ENCODE measurements at regions not wholly inside any gene's neighbourhood (a gene's known extent, or its start where the extent isn't known, plus 50 kb on each side); places are given as distances from the start of the nearest gene placed in this dataset.

DNA sequence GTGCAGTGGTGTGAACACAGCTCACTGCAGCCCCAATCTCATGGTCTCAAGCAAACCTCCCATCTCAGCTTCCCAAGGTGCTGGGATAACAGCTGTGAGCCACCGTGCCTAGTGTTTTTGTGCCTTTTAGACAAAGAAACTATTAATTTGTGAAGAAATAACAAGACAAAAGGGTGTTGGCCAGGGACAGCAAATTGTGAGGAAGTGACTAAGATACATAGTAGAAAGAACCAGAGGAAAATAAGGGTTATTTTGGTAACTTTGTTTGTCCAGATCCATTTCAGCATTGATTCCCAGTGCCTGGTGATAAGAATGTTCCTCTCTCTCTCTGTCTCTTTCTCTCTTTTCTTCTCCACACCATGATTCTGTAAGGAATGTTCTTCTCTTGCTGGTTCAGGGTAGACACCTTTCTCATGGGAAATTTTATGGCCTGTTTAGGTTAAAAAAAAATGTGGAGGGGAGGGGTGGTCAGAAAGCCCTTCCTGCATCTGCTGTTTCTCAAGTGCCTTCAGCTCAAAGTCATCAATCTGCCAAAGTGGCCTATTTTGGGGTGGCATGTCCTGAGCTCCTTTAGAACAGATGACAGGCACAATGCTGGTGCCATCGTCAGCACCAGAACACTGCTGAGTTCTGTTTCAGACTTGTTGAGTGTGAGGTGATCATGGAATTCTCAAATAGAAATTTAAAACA is 184.4 kb upstream of the EEA1 start:
- Mint-ChIP-seq H3K27ac (peak overlapping the region; percentile 64), H3K36me3 (ENCODE audit: low read depth) (no peaks in the 10 kb centered on the region), H3K4me3 (no peak overlapping the region), H3K4me1 (peaks cover 61% of the 10 kb centered on the region), H3K27me3 (ENCODE audit: low read depth, poor library complexity) (no peaks in the 10 kb centered on the region), H3K9me3 (peaks cover 4% of the 10 kb centered on the region)
- no peak for DNase-seq
- TF ChIP-seq CTCF (IDR thresholded peaks at IDR 0.05): no peak

- H3K9me3 Mint-ChIP-seq: peaks cover 4% of the 10 kb centered on the region
- H3K27me3 Mint-ChIP-seq (ENCODE audit: low read depth, poor library complexity): no peaks in the 10 kb centered on the region
- H3K4me1 Mint-ChIP-seq: peaks cover 44% of the 10 kb centered on the region
- no peak for TF ChIP-seq CTCF (IDR thresholded peaks at IDR 0.05)
- no peaks in the 10 kb centered on the region for H3K36me3 Mint-ChIP-seq (ENCODE audit: low read depth)
- H3K4me3 Mint-ChIP-seq: no peak overlapping the region
- DNase-seq: no peak
- H3K27ac Mint-ChIP-seq: no peak overlapping the region
These were observed 186.1 kb upstream of the EEA1 start for GRCh38 chr12:93115198-93115601.

DNA sequence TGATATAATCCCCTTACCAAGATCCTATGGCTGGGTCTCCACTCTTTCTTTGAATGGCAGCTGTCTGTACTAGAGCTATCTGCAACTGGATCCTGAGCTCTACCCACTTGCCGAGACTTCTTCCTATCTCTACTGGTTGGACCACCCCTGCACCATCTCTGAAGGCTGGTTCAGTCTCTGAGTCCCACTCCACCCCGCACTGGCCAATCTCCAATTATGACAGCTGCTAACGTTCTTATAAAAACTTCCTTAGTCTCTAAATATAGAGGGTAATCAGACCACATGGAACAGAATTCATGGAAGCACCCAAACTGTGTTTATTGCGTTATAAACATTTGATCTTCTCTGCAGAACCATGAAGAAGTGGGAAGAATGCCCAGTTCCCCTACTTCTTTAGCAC is 186.6 kb upstream of the EEA1 start:
- no peak for TF ChIP-seq CTCF (IDR thresholded peaks at IDR 0.05)
- DNase-seq: no peak
- H3K4me3 Mint-ChIP-seq: no peak overlapping the region
- no peaks in the 10 kb centered on the region for H3K36me3 Mint-ChIP-seq (ENCODE audit: low read depth)
- H3K27me3 Mint-ChIP-seq (ENCODE audit: low read depth, poor library complexity): no peaks in the 10 kb centered on the region
- H3K9me3 Mint-ChIP-seq: peaks cover 4% of the 10 kb centered on the region
- peak overlapping the region; percentile 27 for H3K27ac Mint-ChIP-seq
- peaks cover 47% of the 10 kb centered on the region for H3K4me1 Mint-ChIP-seq

DNA sequence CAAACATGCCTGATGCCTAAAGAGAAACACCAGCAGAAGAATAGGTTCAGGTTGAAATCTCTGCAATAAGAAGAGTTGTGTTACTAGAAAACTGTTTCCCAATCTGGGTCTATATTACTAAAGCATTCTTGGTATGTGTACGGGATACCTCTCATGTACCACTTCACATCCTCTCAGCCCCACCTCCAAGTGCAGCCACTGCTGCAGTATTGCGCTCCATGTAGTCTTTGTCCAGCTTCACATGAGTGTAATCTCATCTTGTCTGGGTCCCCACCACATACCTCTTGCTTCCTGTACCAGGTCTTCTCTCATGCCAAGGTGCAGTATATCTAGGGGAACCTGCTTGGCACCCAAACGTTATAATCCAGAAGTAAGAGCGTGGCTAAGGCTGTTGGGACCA is 187.5 kb upstream of the EEA1 start:
- TF ChIP-seq CTCF (IDR thresholded peaks at IDR 0.05): no peak
- H3K9me3 Mint-ChIP-seq: peaks cover 4% of the 10 kb centered on the region

GRCh38 chr12:93121729-93122488 is 192.8 kb upstream of the EEA1 start:
- Mint-ChIP-seq H3K36me3 (ENCODE audit: low read depth) (no peaks in the 10 kb centered on the region), H3K27ac (no peak overlapping the region), H3K27me3 (ENCODE audit: low read depth, poor library complexity) (no peaks in the 10 kb centered on the region), H3K4me3 (no peak overlapping the region), H3K9me3 (no peaks in the 10 kb centered on the region), H3K4me1 (peaks cover 23% of the 10 kb centered on the region)
- TF ChIP-seq CTCF (IDR thresholded peaks at IDR 0.05): no peak
- no peak for DNase-seq

More for the DNA sequence above, 187.5 kb upstream of the EEA1 start:
- Mint-ChIP-seq H3K27me3 (ENCODE audit: low read depth, poor library complexity) (no peaks in the 10 kb centered on the region), H3K27ac (no peak overlapping the region), H3K4me1 (peaks cover 44% of the 10 kb centered on the region), H3K4me3 (no peak overlapping the region), H3K36me3 (ENCODE audit: low read depth) (no peaks in the 10 kb centered on the region)
- no peak for DNase-seq
